ENCODE measurements at regions not wholly inside any gene's neighbourhood (a gene's known extent, or its start where the extent isn't known, plus 50 kb on each side); places are given as distances from the start of the nearest gene placed in this dataset.

DNA sequence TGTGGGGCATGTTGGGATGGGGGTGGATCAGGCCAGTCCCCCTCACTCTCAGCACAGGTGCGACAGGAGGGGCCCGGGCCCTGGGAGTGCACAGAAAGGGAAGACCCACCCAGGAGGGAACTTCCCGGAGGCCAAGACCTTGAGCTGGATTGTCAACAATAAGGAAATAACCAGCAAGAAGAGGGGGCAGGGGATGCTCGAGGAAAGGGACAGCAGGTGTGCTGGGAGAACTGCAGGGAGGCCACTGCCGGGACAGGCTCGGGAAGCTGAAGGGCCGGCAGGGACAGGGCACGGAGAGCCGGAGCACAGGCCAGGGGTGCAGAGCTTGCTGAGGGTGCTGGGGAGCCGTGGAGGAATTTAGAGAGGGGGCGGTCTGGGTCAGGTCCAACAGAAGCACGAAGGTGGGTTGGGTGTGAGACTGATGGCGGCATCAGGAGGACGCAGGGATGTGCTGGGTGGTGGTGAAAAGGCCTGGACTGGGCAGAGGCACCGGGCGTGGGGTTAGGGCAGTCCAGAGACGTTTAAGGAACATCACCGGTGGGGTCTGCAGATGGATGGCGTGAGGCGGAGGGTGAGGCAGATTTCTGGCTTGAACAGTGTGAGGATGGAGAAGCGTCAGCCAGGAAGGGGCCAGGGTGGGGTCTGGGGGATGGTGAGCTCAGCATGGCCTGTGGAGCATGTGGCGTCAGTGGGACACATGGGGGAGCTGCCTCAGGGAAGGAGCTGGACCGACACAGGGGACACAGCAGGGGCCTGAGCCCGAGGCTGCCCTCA lies 54.8 kb downstream of the ADRA2C start (continued):
- TF ChIP-seq EZH2 (IDR thresholded peaks at IDR 0.05; ENCODE audit: borderline replicate concordance, control insufficient read depth, low read depth, low read length): no peak

DNA sequence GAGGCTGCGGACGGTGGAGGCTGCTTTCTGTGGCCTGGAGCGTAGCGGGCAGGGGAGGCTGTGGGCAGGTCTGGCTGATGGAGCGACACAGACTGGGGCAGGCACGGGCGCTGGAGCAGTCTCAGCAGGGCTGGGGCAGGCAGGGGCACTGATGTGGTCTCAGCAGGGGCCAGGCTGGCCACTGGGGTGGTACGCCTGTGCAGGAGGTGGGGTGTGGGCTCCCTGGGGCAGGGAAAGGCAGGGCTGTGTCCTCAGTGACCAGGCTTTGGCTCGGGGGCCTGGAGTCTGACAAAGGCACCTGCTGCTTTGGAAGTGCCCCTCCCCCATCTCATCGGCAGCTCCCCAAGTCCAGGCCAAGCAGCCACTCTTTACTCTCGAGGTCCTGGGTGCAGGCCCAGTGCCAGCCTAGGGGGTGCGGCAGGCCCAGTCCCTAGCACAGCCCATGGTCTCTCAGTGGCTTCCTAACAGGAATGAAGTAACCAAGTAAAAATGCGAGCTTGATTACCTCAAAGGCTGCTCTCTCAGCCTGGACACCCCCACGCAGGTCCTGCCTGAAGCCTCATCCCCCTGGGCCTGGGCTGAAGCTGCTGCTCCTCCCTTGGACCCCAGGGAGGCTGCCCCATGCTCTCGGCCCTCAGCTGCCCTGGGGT lies 55.5 kb downstream of the ADRA2C start:
- no peak overlapping the region for H3K4me3 ChIP-seq
- no peak overlapping the region for H3K4me2 ChIP-seq (ENCODE audit: control insufficient read depth, insufficient read depth)
- no peaks in the 10 kb centered on the region for H4K20me1 ChIP-seq (ENCODE audit: control insufficient read depth, insufficient read depth)
- TF ChIP-seq, protein P1, sequence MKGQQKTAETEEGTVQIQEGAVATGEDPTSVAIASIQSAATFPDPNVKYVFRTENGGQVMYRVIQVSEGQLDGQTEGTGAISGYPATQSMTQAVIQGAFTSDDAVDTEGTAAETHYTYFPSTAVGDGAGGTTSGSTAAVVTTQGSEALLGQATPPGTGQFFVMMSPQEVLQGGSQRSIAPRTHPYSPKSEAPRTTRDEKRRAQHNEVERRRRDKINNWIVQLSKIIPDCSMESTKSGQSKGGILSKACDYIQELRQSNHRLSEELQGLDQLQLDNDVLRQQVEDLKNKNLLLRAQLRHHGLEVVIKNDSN (IDR thresholded peaks at IDR 0.05; ENCODE audit: borderline replicate concordance, extremely low read length, insufficient read depth, low read depth, low read length): no peak
- TF ChIP-seq, protein P2, sequence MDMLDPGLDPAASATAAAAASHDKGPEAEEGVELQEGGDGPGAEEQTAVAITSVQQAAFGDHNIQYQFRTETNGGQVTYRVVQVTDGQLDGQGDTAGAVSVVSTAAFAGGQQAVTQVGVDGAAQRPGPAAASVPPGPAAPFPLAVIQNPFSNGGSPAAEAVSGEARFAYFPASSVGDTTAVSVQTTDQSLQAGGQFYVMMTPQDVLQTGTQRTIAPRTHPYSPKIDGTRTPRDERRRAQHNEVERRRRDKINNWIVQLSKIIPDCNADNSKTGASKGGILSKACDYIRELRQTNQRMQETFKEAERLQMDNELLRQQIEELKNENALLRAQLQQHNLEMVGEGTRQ (IDR thresholded peaks at IDR 0.05; ENCODE audit: borderline replicate concordance, low read depth, low read length): no peak
- TF ChIP-seq BRCA1 (IDR thresholded peaks at IDR 0.05; ENCODE audit: low read depth, low read length) (no peak), SIN3A (IDR thresholded peaks at IDR 0.05; ENCODE audit: low read depth, low read length) (no peak), IRF4 (IDR thresholded peaks at IDR 0.05; ENCODE audit: low read depth, low read length) (no peak), HCFC1 (IDR thresholded peaks at IDR 0.05; ENCODE audit: low read length) (no peak)
- TF ChIP-seq, protein P3, sequence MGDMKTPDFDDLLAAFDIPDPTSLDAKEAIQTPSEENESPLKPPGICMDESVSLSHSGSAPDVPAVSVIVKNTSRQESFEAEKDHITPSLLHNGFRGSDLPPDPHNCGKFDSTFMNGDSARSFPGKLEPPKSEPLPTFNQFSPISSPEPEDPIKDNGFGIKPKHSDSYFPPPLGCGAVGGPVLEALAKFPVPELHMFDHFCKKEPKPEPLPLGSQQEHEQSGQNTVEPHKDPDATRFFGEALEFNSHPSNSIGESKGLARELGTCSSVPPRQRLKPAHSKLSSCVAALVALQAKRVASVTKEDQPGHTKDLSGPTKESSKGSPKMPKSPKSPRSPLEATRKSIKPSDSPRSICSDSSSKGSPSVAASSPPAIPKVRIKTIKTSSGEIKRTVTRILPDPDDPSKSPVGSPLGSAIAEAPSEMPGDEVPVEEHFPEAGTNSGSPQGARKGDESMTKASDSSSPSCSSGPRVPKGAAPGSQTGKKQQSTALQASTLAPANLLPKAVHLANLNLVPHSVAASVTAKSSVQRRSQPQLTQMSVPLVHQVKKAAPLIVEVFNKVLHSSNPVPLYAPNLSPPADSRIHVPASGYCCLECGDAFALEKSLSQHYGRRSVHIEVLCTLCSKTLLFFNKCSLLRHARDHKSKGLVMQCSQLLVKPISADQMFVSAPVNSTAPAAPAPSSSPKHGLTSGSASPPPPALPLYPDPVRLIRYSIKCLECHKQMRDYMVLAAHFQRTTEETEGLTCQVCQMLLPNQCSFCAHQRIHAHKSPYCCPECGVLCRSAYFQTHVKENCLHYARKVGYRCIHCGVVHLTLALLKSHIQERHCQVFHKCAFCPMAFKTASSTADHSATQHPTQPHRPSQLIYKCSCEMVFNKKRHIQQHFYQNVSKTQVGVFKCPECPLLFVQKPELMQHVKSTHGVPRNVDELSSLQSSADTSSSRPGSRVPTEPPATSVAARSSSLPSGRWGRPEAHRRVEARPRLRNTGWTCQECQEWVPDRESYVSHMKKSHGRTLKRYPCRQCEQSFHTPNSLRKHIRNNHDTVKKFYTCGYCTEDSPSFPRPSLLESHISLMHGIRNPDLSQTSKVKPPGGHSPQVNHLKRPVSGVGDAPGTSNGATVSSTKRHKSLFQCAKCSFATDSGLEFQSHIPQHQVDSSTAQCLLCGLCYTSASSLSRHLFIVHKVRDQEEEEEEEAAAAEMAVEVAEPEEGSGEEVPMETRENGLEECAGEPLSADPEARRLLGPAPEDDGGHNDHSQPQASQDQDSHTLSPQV (IDR thresholded peaks at IDR 0.05): no peak
- ChIA-PET POLR2A (no interaction called here), CTCF (no interaction called here), SMC1A (ENCODE audit: uncharacterized antibody, unreplicated experiment) (no interaction called here), RAD21 (ENCODE audit: unreplicated experiment) (no interaction called here)
- no peaks in the 10 kb centered on the region for H3K9me3 ChIP-seq (replicated peaks; ENCODE audit: control insufficient read depth, insufficient read depth, low read length)
- H3K27ac ChIP-seq (ENCODE audit: control insufficient read depth, insufficient read depth): no peak overlapping the region
- FAIRE-seq (no peak), DNase-seq (ENCODE audit: low read depth, low spot score) (no peak), ATAC-seq (no peak)
- no peak overlapping the region for H3K9ac ChIP-seq (ENCODE audit: control insufficient read depth, insufficient read depth, low read length)
- no TSS peak for BruUV-seq (replicated peaks)
- H3K27me3 ChIP-seq (replicated peaks in 1 of 2; ENCODE audit: control insufficient read depth in 2 of 2, insufficient read depth in 2 of 2, low read length in 1 of 2): no peaks in the 10 kb centered on the region
- intact Hi-C loops (cut with micrococcal nuclease; ENCODE audit: unreplicated experiment): no loop called here
- H3K36me3 ChIP-seq (ENCODE audit: control insufficient read depth in 2 of 2, insufficient read depth in 2 of 2, low read length in 1 of 2): no peaks in the 10 kb centered on the region
- H3K4me1 ChIP-seq (ENCODE audit: control insufficient read depth, insufficient read depth, low read length): no peaks in the 10 kb centered on the region
- 21% methylated on average over 12 of the region's 15 CpGs for WGBS (ENCODE audit: insufficient coverage, insufficient replicate concordance, low lambda C conversion rate, missing lambda C conversion rate)
- in situ Hi-C loops (cut with MboI): no loop called here
- H3K79me2 ChIP-seq (ENCODE audit: control insufficient read depth, insufficient read depth, low read length): no peaks in the 10 kb centered on the region
- no peak overlapping the region for H2AFZ ChIP-seq (ENCODE audit: control insufficient read depth, low read depth, low read length)

Measured in GM12878 (cell line).